Sigmoid colon (tissue), 4 donors: ENCODE measurements at regions not wholly inside any gene's neighbourhood (a gene's known extent, or its start where the extent isn't known, plus 50 kb on each side); places are given as distances from the start of the nearest gene placed in this dataset.

Experiments
- CTCF ChIP-seq, 4 experiments: fragments of 450-650 bp in 3 of 4; fragments of 200-600 bp in 1 of 4; IDR thresholded peaks; one replicate each; pipeline ENCODE4 v1.5.1; 2016 to 2019; ENCODE audit warnings: antibody characterized with exemption in 4 of 4, mild to moderate bottlenecking in 3 of 4, moderate library complexity in 2 of 4
- EP300 ChIP-seq, 4 donors: sonication (generic); formaldehyde crosslinking; IDR thresholded peaks; one replicate each; pipeline ENCODE4 v1.6.1; 2017; ENCODE audit warnings: antibody characterized with exemption in 4 of 4
- POLR2A ChIP-seq, 2 donors: fragments of 450-650 bp; IDR thresholded peaks; one replicate each; pipeline ENCODE4 v1.6.1; 2016; ENCODE audit warnings: antibody characterized with exemption in 2 of 2, mild to moderate bottlenecking in 2 of 2, moderate library complexity in 2 of 2
- POLR2AphosphoS5 ChIP-seq, 4 donors: sonication (generic); formaldehyde crosslinking; IDR thresholded peaks; one replicate each; pipeline ENCODE4 v1.6.1; 2017; ENCODE audit warnings: antibody characterized with exemption in 4 of 4

GRCh38 chr17:5770441-5771270 lies 186.3 kb upstream of the NLRP1 start:
- TF ChIP-seq CTCF (IDR thresholded peaks at IDR 0.05) (no peak), POLR2A (IDR thresholded peaks at IDR 0.05) (no peak), POLR2AphosphoS5 (IDR thresholded peaks at IDR 0.05) (no peak), EP300 (IDR thresholded peaks at IDR 0.05) (no peak)
